PC-3 (cell line): ENCODE measurements at regions not wholly inside any gene's neighbourhood (a gene's known extent, or its start where the extent isn't known, plus 50 kb on each side); places are given as distances from the start of the nearest gene placed in this dataset.

Source experiments
- ATAC-seq: fragments of 200-7000 bp; cut with Tn5 transposase; 2 replicates; pipeline ENCODE4 v1.9.1; 2020; ENCODE audit warnings: mild to moderate bottlenecking, moderate library complexity
- BruUV-seq: library from RNA; stranded (reverse); fragments of 400-500 nt; replicated peaks from 2 replicates; lab custom pipeline; 2021; lab: Mats Ljungman, UMichigan
- CTCF ChIA-PET: fragments of 300-600 bp; sonication (Branson Sonifier 250); formaldehyde crosslinking; loops from one replicate; lab custom pipeline; 2022; ENCODE audit warnings: antibody characterized with exemption; lab: Charles Lee
- POLR2A ChIA-PET: fragments of 300-600 bp; sonication (Branson Sonifier 250); formaldehyde crosslinking; loops from one replicate; lab custom pipeline; 2022; ENCODE audit warnings: antibody characterized with exemption; ENCODE audit not compliant: unreplicated experiment; lab: Charles Lee
- DNase-seq: peaks from one replicate; pipeline ENCODE4 v3.0.0-alpha.2; 2015
- H2AFZ ChIP-seq: fragments of 300-600 bp; sonication (generic); 2 replicates; pipeline ENCODE4 v1.6.0; 2016; ENCODE audit warnings: antibody characterized with exemption, low read length
- H3F3A ChIP-seq: fragments of 300-600 bp; sonication (generic); one replicate; pipeline ENCODE4 v1.6.0; 2017; ENCODE audit warnings: antibody characterized with exemption, low read length, control low read depth, mild to moderate bottlenecking; ENCODE audit not compliant: unreplicated experiment
- H3K27ac ChIP-seq: fragments of 300-600 bp; sonication (generic); 2 replicates; pipeline ENCODE4 v1.5.1; 2016; ENCODE audit warnings: mild to moderate bottlenecking, low read length
- H3K27me3 ChIP-seq: fragments of 300-600 bp; sonication (generic); 2 replicates; pipeline ENCODE4 v1.6.1; 2016; ENCODE audit warnings: low read length, mixed read lengths
- H3K36me3 ChIP-seq: fragments of 300-600 bp; sonication (generic); 2 replicates; pipeline ENCODE4 v1.6.1; 2016; ENCODE audit warnings: low read depth, mixed run types, low read length, mixed read lengths
- H3K4me1 ChIP-seq: fragments of 300-600 bp; sonication (generic); 2 replicates; pipeline ENCODE4 v1.5.1; 2016; ENCODE audit warnings: low read length; ENCODE audit not compliant: insufficient read depth
- H3K4me2 ChIP-seq: fragments of 300-600 bp; sonication (generic); 2 replicates; pipeline ENCODE4 v1.6.0; 2016; ENCODE audit warnings: low read length
- H3K4me3 ChIP-seq: fragments of 300-600 bp; sonication (generic); 2 replicates; pipeline ENCODE4 v1.5.1; 2016; ENCODE audit warnings: mild to moderate bottlenecking, low read length, mixed read lengths
- H3K79me2 ChIP-seq: fragments of 300-600 bp; sonication (generic); 2 replicates; pipeline ENCODE4 v1.6.1; 2017; ENCODE audit warnings: low read length, mixed read lengths
- H3K9ac ChIP-seq: fragments of 300-600 bp; sonication (generic); 2 replicates; pipeline ENCODE4 v1.6.0; 2016; ENCODE audit warnings: mild to moderate bottlenecking, low read length
- H3K9me2 ChIP-seq: fragments of 300-600 bp; sonication (generic); replicated peaks from 2 replicates; pipeline ENCODE4 v1.6.1; 2016; ENCODE audit warnings: mixed run types, low read length, mixed read lengths
- H3K9me3 ChIP-seq: fragments of 300-600 bp; sonication (generic); 2 replicates; pipeline ENCODE4 v1.6.1; 2016; ENCODE audit warnings: low read length, mixed read lengths
- H4K20me1 ChIP-seq: fragments of 300-600 bp; sonication (generic); 2 replicates; pipeline ENCODE4 v1.6.1; 2016; ENCODE audit warnings: low read length, mixed read lengths
- CTCF ChIP-seq: fragments of 300-600 bp; sonication (generic); conservative IDR thresholded peaks from 2 replicates; pipeline ENCODE4 v1.5.1; 2017; ENCODE audit warnings: antibody characterized with exemption, low read depth, mild to moderate bottlenecking, low read length
- EZH2 ChIP-seq: fragments of 300-600 bp; sonication (generic); IDR thresholded peaks from one replicate; pipeline ENCODE4 v1.6.1; 2017; ENCODE audit warnings: antibody characterized with exemption, mild to moderate bottlenecking, low read length; ENCODE audit not compliant: unreplicated experiment
- EZH2phosphoT487 ChIP-seq: fragments of 300-600 bp; sonication (generic); IDR thresholded peaks from 2 replicates; pipeline ENCODE4 v1.6.1; 2018; ENCODE audit warnings: mild to moderate bottlenecking, antibody characterized with exemption, low read length, borderline replicate concordance
- intact Hi-C: fragments of 100-400 bp; cut with micrococcal nuclease; formaldehyde crosslinking; loops from 2 replicates; pipeline ENCODE4 v1.9.0; 2023

GRCh38 chr2:71936076-71937030 lies 211.3 kb downstream of the CYP26B1 start:
- no peaks in the 10 kb centered on the region for H4K20me1 ChIP-seq
- no peaks in the 10 kb centered on the region for H3K36me3 ChIP-seq
- H3F3A ChIP-seq, result no peaks in the 10 kb centered on the region
- no peak overlapping the region for H3K27ac ChIP-seq
- H3K27me3 ChIP-seq, result no peaks in the 10 kb centered on the region
- intact Hi-C loops, result no loop called here
- no peak overlapping the region for H3K4me3 ChIP-seq
- DNase-seq (no peak), ATAC-seq (no peak)
- H3K9me3 ChIP-seq, result no peaks in the 10 kb centered on the region
- TF ChIP-seq CTCF (no peak), EZH2 (no peak), EZH2phosphoT487 (no peak)
- BruUV-seq, result no TSS peak
- H3K4me2 ChIP-seq, result no peak overlapping the region
- ChIA-PET CTCF (interaction anchor here (0.6 kb wide), 1 partner anchor 194 kb away, joined by 4 read pairs; no protein-coding TSS in a partner anchor), POLR2A (no interaction called here)
- H3K4me1 ChIP-seq, result no peaks in the 10 kb centered on the region
- H3K9me2 ChIP-seq, result no peaks in the 10 kb centered on the region
- H2AFZ ChIP-seq, result no peak overlapping the region
- H3K9ac ChIP-seq, result no peak overlapping the region
- no peaks in the 10 kb centered on the region for H3K79me2 ChIP-seq

- POLR2A ChIA-PET, result no interaction called here
- H4K20me1 ChIP-seq, result no peaks in the 10 kb centered on the region
- no peaks in the 10 kb centered on the region for H3K79me2 ChIP-seq
- H3K4me3 ChIP-seq, result no peak overlapping the region
- no TSS peak for BruUV-seq
- no peak overlapping the region for H3K9ac ChIP-seq
- ATAC-seq, result no peak; the same call in 1 of the 2 replicates
- no peak overlapping the region for H2AFZ ChIP-seq
- DNase-seq, result no peak
- H3K27ac ChIP-seq, result no peak overlapping the region
- H3K9me3 ChIP-seq, result no peaks in the 10 kb centered on the region
- H3K36me3 ChIP-seq, result no peaks in the 10 kb centered on the region
- no peaks in the 10 kb centered on the region for H3K27me3 ChIP-seq
- no peaks in the 10 kb centered on the region for H3K4me1 ChIP-seq
- TF ChIP-seq EZH2phosphoT487 (no peak), EZH2 (no peak), CTCF (no peak)
- intact Hi-C loops, result no loop called here
- no peaks in the 10 kb centered on the region for H3F3A ChIP-seq
- no peaks in the 10 kb centered on the region for H3K9me2 ChIP-seq
- no peak overlapping the region for H3K4me2 ChIP-seq
- CTCF ChIA-PET, result no interaction called here
These were observed 212.3 kb downstream of the CYP26B1 start for GRCh38 chr2:71935262-71935848.
